K562 (cell line): ENCODE measurements at regions not wholly inside any gene's neighbourhood (a gene's known extent, or its start where the extent isn't known, plus 50 kb on each side); places are given as distances from the start of the nearest gene placed in this dataset.

Experiments
- ATAC-seq: fragments of 200-7000 bp; cut with Tn5 transposase; 3 replicates; pipeline ENCODE4 v1.9.1; 2020; ENCODE audit warnings: moderate library complexity
- BruUV-seq: library from RNA; stranded (reverse); fragments of 400-500 nt; replicated peaks from 2 replicates; lab custom pipeline; 2021; lab: Mats Ljungman, UMichigan
- CTCF ChIA-PET: fragments of 300-600 bp; formaldehyde crosslinking; extraction: SDS; loops from one replicate; lab custom pipeline; 2021; ENCODE audit warnings: low intra/inter-chr PET ratio; lab: Yijun Ruan, JAX
- POLR2A ChIA-PET: fragments of 300-600, 350-650 bp; sonication (Branson Sonifier 250); formaldehyde crosslinking; extraction: SDS; loops from one replicate; lab custom pipeline; 2021; ENCODE audit warnings: antibody characterized with exemption, inconsistent platforms; lab: Yijun Ruan, JAX
- DNase-seq, 4 experiments: peaks; one replicate each; pipeline versions ENCODE4 v3.0.0 to v3.0.0-alpha.2; 2011 to 2018; ENCODE audit warnings: low spot score in 3 of 4, mixed read lengths in 3 of 4; ENCODE audit errors: extremely low read depth in 1 of 4
- FAIRE-seq: peaks from 2 replicates; lab custom pipeline; 2011; peaks lifted over from hg19 to GRCh38; lab: Jason Lieb, UNC
- H2AFZ ChIP-seq: 2 replicates; pipeline ENCODE4 v1.6.0; 2011; ENCODE audit warnings: low read depth, low read length, control low read depth, inconsistent platforms
- H3K27ac ChIP-seq: fragments of 200-600 bp; 3 replicates; pipeline ENCODE4 v1.8.0; 2011; ENCODE audit warnings: low read depth, mild to moderate bottlenecking, control low read depth, inconsistent platforms, low read length, moderate library complexity, mixed read lengths; ENCODE audit errors: extremely low read depth
- H3K27me3 ChIP-seq, 2 experiments: fragments of 300-600 bp in 1 of 2; 2 replicates in 1 of 2; 3 replicates in 1 of 2; pipeline versions ENCODE4 v1.6.0 to v1.8.0; 2011; ENCODE audit warnings: inconsistent platforms in 2 of 2, low read length in 2 of 2, mild to moderate bottlenecking in 1 of 2, mixed read lengths in 1 of 2, moderate library complexity in 1 of 2; ENCODE audit not compliant: control insufficient read depth in 2 of 2, insufficient read depth in 2 of 2
- H3K36me3 ChIP-seq: fragments of 300-600 bp; 3 replicates; pipeline ENCODE4 v1.8.0; 2011; ENCODE audit warnings: mild to moderate bottlenecking, low read length, inconsistent platforms; ENCODE audit not compliant: control insufficient read depth, insufficient read depth
- H3K4me1 ChIP-seq, 2 experiments: fragments of 200-600 bp in 1 of 2; replicated peaks in 1 of 2; 2 replicates in 1 of 2; 3 replicates in 1 of 2; pipeline versions ENCODE4 v1.5.1 to v1.8.0; 2011; ENCODE audit warnings: inconsistent platforms in 2 of 2, low read length in 2 of 2, mild to moderate bottlenecking in 1 of 2, mixed read lengths in 1 of 2, moderate library complexity in 1 of 2; ENCODE audit not compliant: control insufficient read depth in 2 of 2, insufficient read depth in 2 of 2
- H3K4me2 ChIP-seq: 2 replicates; pipeline ENCODE4 v1.6.1; 2011; ENCODE audit warnings: low read length, control low read depth, inconsistent platforms, mixed read lengths; ENCODE audit not compliant: insufficient read depth
- H3K4me3 ChIP-seq: fragments of 200-600 bp; sonication (generic), shearing (Covaris generic); 2 replicates; pipeline ENCODE4 v1.5.1; 2016; ENCODE audit warnings: control low read depth, inconsistent platforms
- H3K79me2 ChIP-seq: fragments of 200-600 bp; 3 replicates; pipeline ENCODE4 v1.8.0; 2011; ENCODE audit warnings: low read length, inconsistent platforms; ENCODE audit not compliant: control insufficient read depth, insufficient read depth
- H3K9ac ChIP-seq, 2 experiments: 2 replicates each; pipeline versions ENCODE4 v1.6.0 to v1.6.1; 2011; ENCODE audit warnings: low read depth in 2 of 2, low read length in 2 of 2, control low read depth in 1 of 2, inconsistent platforms in 1 of 2, mild to moderate bottlenecking in 1 of 2, mixed read lengths in 1 of 2; ENCODE audit not compliant: insufficient read depth in 1 of 2
- H3K9me1 ChIP-seq: one replicate; pipeline ENCODE4 v1.6.0; 2011; ENCODE audit warnings: inconsistent platforms, mild to moderate bottlenecking, low read length, moderate library complexity; ENCODE audit not compliant: control insufficient read depth, insufficient read depth
- H3K9me3 ChIP-seq: replicated peaks from 2 replicates; pipeline ENCODE4 v1.5.1; 2011; ENCODE audit warnings: low read depth, low read length, inconsistent platforms; ENCODE audit not compliant: control insufficient read depth, insufficient read depth
- H4K20me1 ChIP-seq: replicated peaks from 2 replicates; pipeline ENCODE4 v1.6.1; 2011; ENCODE audit warnings: low read length, inconsistent platforms, mixed read lengths; ENCODE audit not compliant: control insufficient read depth, insufficient read depth
- CBX1 ChIP-seq: sonication (generic); IDR thresholded peaks from 2 replicates; pipeline ENCODE4 v1.6.1; 2016; ENCODE audit warnings: antibody characterized with exemption, low read depth, mild to moderate bottlenecking
- CBX3 ChIP-seq, 2 experiments: IDR thresholded peaks; 1 replicate in 1 of 2; 2 replicates in 1 of 2; pipeline ENCODE4 v1.6.1; 2012; ENCODE audit warnings: inconsistent platforms in 2 of 2, low read length in 2 of 2, borderline replicate concordance in 1 of 2, control low read depth in 1 of 2
- CBX5 ChIP-seq: IDR thresholded peaks from 2 replicates; pipeline ENCODE4 v1.6.1; 2014; ENCODE audit warnings: low read depth, borderline replicate concordance
- CSDE1 ChIP-seq, 2 experiments: fragments of 450-650 bp; IDR thresholded peaks; 2 replicates each; pipeline ENCODE4 v1.6.1; 2016; ENCODE audit warnings: mild to moderate bottlenecking in 1 of 2
- TRIM24 ChIP-seq, 2 experiments: fragments of 450-650 bp; IDR thresholded peaks; 2 replicates each; pipeline ENCODE4 v1.6.1; 2016
- TRIM28 ChIP-seq: fragments of 450-650 bp; IDR thresholded peaks from 2 replicates; pipeline ENCODE4 v1.6.1; 2017
- ZNF311 ChIP-seq: fragments of 250-450 bp; sonication (Bioruptor Pico); IDR thresholded peaks from 2 replicates; pipeline ENCODE4 v1.4.0; 2020; ENCODE audit warnings: mild to moderate bottlenecking, moderate library complexity
- ZNF561 ChIP-seq: fragments of 450-650 bp; formaldehyde crosslinking; conservative IDR thresholded peaks from 2 replicates; pipeline ENCODE4 v1.4.0; 2020; ENCODE audit warnings: mild to moderate bottlenecking, moderate library complexity
- ZNF584 ChIP-seq: fragments of 200-800 bp; sonication (Bioruptor generic); IDR thresholded peaks from 2 replicates; pipeline ENCODE4 v1.6.1; 2016; ENCODE audit warnings: low read depth, mild to moderate bottlenecking, missing genetic modification characterization, missing compliant biosample characterization
- ZNF586 ChIP-seq: fragments of 450-650 bp; formaldehyde crosslinking; conservative IDR thresholded peaks from 2 replicates; pipeline ENCODE4 v1.4.0; 2020; ENCODE audit warnings: mild to moderate bottlenecking, moderate library complexity
- ZNF766 ChIP-seq: fragments of 200-800 bp; sonication (Bioruptor generic); conservative IDR thresholded peaks from 2 replicates; pipeline ENCODE4 v1.6.1; 2016; ENCODE audit warnings: missing genetic modification characterization, missing compliant biosample characterization
- WGBS: fragments of 100-300 bp; shearing (Covaris generic); methylation state at CpG from one replicate; pipeline ENCODE4 v1.1.6; 2016; ENCODE audit warnings: low coverage, mixed read lengths; ENCODE audit not compliant: insufficient coverage; ENCODE audit errors: missing lambda C conversion rate; 5-methylcytosine and 5-hydroxymethylcytosine counted together
- in situ Hi-C: fragments of 300-500 bp; cut with MboI; formaldehyde crosslinking; loops from 4 replicates; pipeline ENCODE4 v1.15.0; 2018; ENCODE audit warnings: inconsistent platforms, mixed read lengths
- intact Hi-C: fragments of 100-400 bp; cut with micrococcal nuclease; formaldehyde crosslinking; loops from 2 replicates; pipeline ENCODE4 v1.14.2; 2022
- TF ChIP-seq, protein P1 (sequence below): fragments of 450-650 bp; IDR thresholded peaks from 2 replicates; pipeline ENCODE4 v1.6.1; 2018; ENCODE audit warnings: mild to moderate bottlenecking, low read depth; ENCODE audit not compliant: partially characterized antibody
- TF ChIP-seq, protein P2 (sequence below): fragments of 250-450 bp; sonication (Bioruptor Pico); IDR thresholded peaks from 2 replicates; pipeline ENCODE4 v1.5.1; 2021; ENCODE audit warnings: mild to moderate bottlenecking

GRCh38 chr10:21197838-21198237 lies 300.7 kb upstream of the NEBL start:
- intact Hi-C loops (no loop called here), in situ Hi-C loops (no loop called here)
- Histone ChIP-seq H3K9me1 (no peaks in the 10 kb centered on the region), H4K20me1 (no peaks in the 10 kb centered on the region), H2AFZ (no peak overlapping the region), H3K4me3 (no peak overlapping the region), H3K27ac (no peak overlapping the region), H3K4me1 (peaks cover 0 to 11% of the 10 kb centered on the region in 2 experiments; a peak in 3 of 5 replicates), H3K4me2 (no peak overlapping the region), H3K36me3 (no peaks in the 10 kb centered on the region), H3K79me2 (no peaks in the 10 kb centered on the region), H3K9ac (no peak overlapping the region), H3K27me3 (no peaks in the 10 kb centered on the region), H3K9me3 (peaks cover 6% of the 10 kb centered on the region; the same call in 1 of the 2 replicates)
- TF ChIP-seq, protein P1, sequence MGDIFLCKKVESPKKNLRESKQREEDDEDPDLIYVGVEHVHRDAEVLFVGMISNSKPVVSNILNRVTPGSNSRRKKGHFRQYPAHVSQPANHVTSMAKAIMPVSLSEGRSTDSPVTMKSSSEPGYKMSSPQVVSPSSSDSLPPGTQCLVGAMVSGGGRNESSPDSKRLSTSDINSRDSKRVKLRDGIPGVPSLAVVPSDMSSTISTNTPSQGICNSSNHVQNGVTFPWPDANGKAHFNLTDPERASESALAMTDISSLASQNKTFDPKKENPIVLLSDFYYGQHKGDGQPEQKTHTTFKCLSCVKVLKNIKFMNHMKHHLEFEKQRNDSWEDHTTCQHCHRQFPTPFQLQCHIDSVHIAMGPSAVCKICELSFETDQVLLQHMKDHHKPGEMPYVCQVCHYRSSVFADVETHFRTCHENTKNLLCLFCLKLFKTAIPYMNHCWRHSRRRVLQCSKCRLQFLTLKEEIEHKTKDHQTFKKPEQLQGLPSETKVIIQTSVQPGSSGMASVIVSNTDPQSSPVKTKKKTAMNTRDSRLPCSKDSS: peak; percentile 87
- TF ChIP-seq TRIM24 (IDR thresholded peaks at IDR 0.05) (peak in 1 of 2 experiments; percentile 59; a peak in 2 of 4 replicates), ZNF561 (CRISPR knock-in tag) (no peak), CBX1 (peak; percentile 98; the same call in 1 of the 2 replicates), TRIM28 (peak; percentile 96), CBX3 (IDR thresholded peaks at IDR 0.05; ENCODE audit: borderline replicate concordance in 1 of 2, low read length in 2 of 2) (peak in 1 of 2 experiments; percentile 98; a peak in 2 of 3 replicates), ZNF766 (CRISPR knock-in tag) (0 out of 2 replicates have a peak, but pooled peaks have one; percentile 28), ZNF584 (CRISPR knock-in tag) (peak; percentile 79; the same call in 1 of the 2 replicates), ZNF311 (no peak), CSDE1 (IDR thresholded peaks at IDR 0.05) (no peak), CBX5 (peak; percentile 99), ZNF586 (CRISPR knock-in tag) (no peak)
- TF ChIP-seq, protein P2, sequence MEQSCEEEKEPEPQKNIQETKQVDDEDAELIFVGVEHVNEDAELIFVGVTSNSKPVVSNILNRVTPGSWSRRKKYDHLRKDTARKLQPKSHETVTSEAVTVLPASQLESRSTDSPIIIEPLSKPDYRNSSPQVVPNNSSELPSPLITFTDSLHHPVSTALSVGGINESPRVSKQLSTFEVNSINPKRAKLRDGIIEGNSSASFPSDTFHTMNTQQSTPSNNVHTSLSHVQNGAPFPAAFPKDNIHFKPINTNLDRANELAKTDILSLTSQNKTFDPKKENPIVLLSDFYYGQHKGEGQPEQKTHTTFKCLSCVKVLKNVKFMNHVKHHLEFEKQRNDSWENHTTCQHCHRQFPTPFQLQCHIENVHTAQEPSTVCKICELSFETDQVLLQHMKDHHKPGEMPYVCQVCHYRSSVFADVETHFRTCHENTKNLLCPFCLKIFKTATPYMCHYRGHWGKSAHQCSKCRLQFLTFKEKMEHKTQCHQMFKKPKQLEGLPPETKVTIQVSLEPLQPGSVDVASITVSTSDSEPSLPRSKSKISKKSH: 0 out of 2 replicates have a peak, but pooled peaks have one; percentile 63
- no peak for ATAC-seq
- no TSS peak for BruUV-seq
- ChIA-PET CTCF (no interaction called here), POLR2A (no interaction called here)
- no peak for DNase-seq
- no peak for FAIRE-seq
- WGBS: 11% methylated on average over 3 of the region's 3 CpGs
